ENCODE measurements at regions not wholly inside any gene's neighbourhood (a gene's known extent, or its start where the extent isn't known, plus 50 kb on each side); places are given as distances from the start of the nearest gene placed in this dataset.

- Histone ChIP-seq H3K36me3 (no peaks in the 10 kb centered on the region), H3K9me3 (replicated peaks) (no peaks in the 10 kb centered on the region), H3K4me3 (no peak overlapping the region), H3K27me3 (ENCODE audit: low read depth) (peaks cover 5% of the 10 kb centered on the region), H3K4me1 (no peaks in the 10 kb centered on the region), H3K27ac (replicated peaks) (no peak overlapping the region)
- DNase-seq = no peak
- TF ChIP-seq CTCF (IDR thresholded peaks at IDR 0.05; ENCODE audit: borderline replicate concordance) = no peak
- intact Hi-C loops (cut with micrococcal nuclease) = no loop called here
Observed at GRCh38 chr10:120641695-120642094, 184.7 kb downstream of the PLPP4 start.

DNA sequence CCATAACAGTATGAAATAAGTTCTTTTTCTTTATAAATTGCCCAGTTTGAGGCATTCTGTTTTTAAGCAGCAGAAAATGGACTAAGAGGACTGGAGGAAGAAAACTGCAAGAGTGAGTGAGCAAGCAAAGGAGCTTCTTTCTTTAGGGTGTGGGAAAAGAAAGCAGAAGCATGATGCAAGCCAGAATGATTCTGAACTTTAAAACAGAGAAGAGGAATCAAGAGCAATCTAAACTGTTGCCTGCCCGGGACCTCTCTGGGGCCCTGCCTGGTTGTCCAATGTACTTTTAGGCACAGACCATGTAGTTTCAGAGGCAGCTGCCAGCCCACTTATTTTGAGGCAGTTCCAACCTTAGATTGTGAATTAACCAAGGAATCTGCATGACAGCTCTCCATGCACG lies 186.3 kb downstream of the PLPP4 start:
- DNase-seq = no peak
- intact Hi-C loops (cut with micrococcal nuclease) = no loop called here
- Histone ChIP-seq H3K36me3 (no peaks in the 10 kb centered on the region), H3K27me3 (ENCODE audit: low read depth) (peaks cover 5% of the 10 kb centered on the region), H3K4me3 (no peak overlapping the region), H3K27ac (replicated peaks) (no peak overlapping the region), H3K9me3 (replicated peaks) (no peaks in the 10 kb centered on the region), H3K4me1 (no peaks in the 10 kb centered on the region)
- no peak for TF ChIP-seq CTCF (IDR thresholded peaks at IDR 0.05; ENCODE audit: borderline replicate concordance)

GRCh38 chr10:120644556-120645410 lies 187.8 kb downstream of the PLPP4 start:
- no peaks in the 10 kb centered on the region for H3K9me3 ChIP-seq (replicated peaks)
- no peaks in the 10 kb centered on the region for H3K4me1 ChIP-seq
- TF ChIP-seq CTCF (IDR thresholded peaks at IDR 0.05; ENCODE audit: borderline replicate concordance) = no peak
- no peak overlapping the region for H3K4me3 ChIP-seq
- H3K27me3 ChIP-seq (ENCODE audit: low read depth) = peaks cover 5% of the 10 kb centered on the region
- H3K36me3 ChIP-seq = no peaks in the 10 kb centered on the region
- intact Hi-C loops (cut with micrococcal nuclease) = no loop called here
- H3K27ac ChIP-seq (replicated peaks) = no peak overlapping the region
- DNase-seq = no peak

- Histone ChIP-seq H3K36me3 (no peaks in the 10 kb centered on the region), H3K4me1 (no peaks in the 10 kb centered on the region), H3K27ac (replicated peaks) (no peak overlapping the region), H3K4me3 (no peak overlapping the region), H3K9me3 (replicated peaks) (no peaks in the 10 kb centered on the region), H3K27me3 (ENCODE audit: low read depth) (peaks cover 5% of the 10 kb centered on the region)
- intact Hi-C loops (cut with micrococcal nuclease) = no loop called here
- no peak for DNase-seq
- TF ChIP-seq CTCF (IDR thresholded peaks at IDR 0.05; ENCODE audit: borderline replicate concordance) = no peak
Observed at GRCh38 chr10:120646159-120646732, 189.2 kb downstream of the PLPP4 start.

- H3K27ac ChIP-seq (replicated peaks) = no peak overlapping the region
- no peaks in the 10 kb centered on the region for H3K9me3 ChIP-seq (replicated peaks)
- TF ChIP-seq CTCF (IDR thresholded peaks at IDR 0.05; ENCODE audit: borderline replicate concordance) = no peak
- DNase-seq = no peak
- H3K4me3 ChIP-seq = no peak overlapping the region
- no peaks in the 10 kb centered on the region for H3K4me1 ChIP-seq
- no peaks in the 10 kb centered on the region for H3K36me3 ChIP-seq
- peaks cover 9% of the 10 kb centered on the region for H3K27me3 ChIP-seq (ENCODE audit: low read depth)
- intact Hi-C loops (cut with micrococcal nuclease) = no loop called here
Observed at GRCh38 chr10:120646738-120647456, 189.9 kb downstream of the PLPP4 start.

Data from left ventricle myocardium inferior (tissue), 1 donor.